Thymus (tissue), 11 donors: ENCODE measurements at regions not wholly inside any gene's neighbourhood (a gene's known extent, or its start where the extent isn't known, plus 50 kb on each side); places are given as distances from the start of the nearest gene placed in this dataset.

Source experiments
- DNase-seq, 9 donors: peaks; one replicate each; pipeline ENCODE4 v3.0.0-alpha.2; 2013; ENCODE audit warnings: low spot score in 9 of 9, low read depth in 6 of 9, missing footprints in 1 of 9
- H3K27ac ChIP-seq, 2 donors: one replicate each; pipeline ENCODE4 v1.5.1; 2013; ENCODE audit warnings: control low read depth in 1 of 2, low read depth in 1 of 2, low read length in 1 of 2, mild to moderate bottlenecking in 1 of 2, moderate library complexity in 1 of 2
- H3K27me3 ChIP-seq, 2 donors: one replicate each; pipeline ENCODE4 v1.5.1; 2013; ENCODE audit warnings: low read length in 1 of 2; ENCODE audit not compliant: control insufficient read depth in 2 of 2, insufficient read depth in 1 of 2
- H3K36me3 ChIP-seq, 2 donors: one replicate each; pipeline ENCODE4 v1.5.1; 2013; ENCODE audit warnings: low read length in 1 of 2, mild to moderate bottlenecking in 1 of 2, moderate library complexity in 1 of 2; ENCODE audit not compliant: control insufficient read depth in 2 of 2, insufficient read depth in 2 of 2
- H3K4me1 ChIP-seq, 2 donors: one replicate each; pipeline ENCODE4 v1.5.1; 2013; ENCODE audit warnings: low read length in 2 of 2; ENCODE audit not compliant: control insufficient read depth in 2 of 2, insufficient read depth in 2 of 2
- H3K4me3 ChIP-seq, 2 donors: one replicate each; pipeline ENCODE4 v1.5.1; 2013; ENCODE audit warnings: low read length in 2 of 2, control low read depth in 1 of 2, mild to moderate bottlenecking in 1 of 2
- H3K9me3 ChIP-seq, 2 donors: one replicate each; pipeline ENCODE4 v1.5.1; 2013; ENCODE audit warnings: low read length in 1 of 2, mild to moderate bottlenecking in 1 of 2; ENCODE audit not compliant: control insufficient read depth in 2 of 2, insufficient read depth in 1 of 2
- WGBS: extraction: QIAGEN DNeasy Blood & Tissue Kit; methylation state at CpG from one replicate; pipeline ENCODE4 v1.1.7; 2013; 5-methylcytosine and 5-hydroxymethylcytosine counted together
- donor health status: healthy.

GRCh38 chr18:47731276-47731675, 199.2 kb downstream of the SMAD2 start:
- WGBS = 82% methylated on average over 5 of the region's 5 CpGs
- no peak overlapping the region for H3K4me3 ChIP-seq
- no peaks in the 10 kb centered on the region for H3K36me3 ChIP-seq
- H3K27me3 ChIP-seq = peaks cover 0 to under 1% of the 10 kb centered on the region in 2 donors
- no peak for DNase-seq
- H3K27ac ChIP-seq = no peak overlapping the region
- H3K4me1 ChIP-seq = no peaks in the 10 kb centered on the region
- no peaks in the 10 kb centered on the region for H3K9me3 ChIP-seq

GRCh38 chr18:47730795-47731194, 199.7 kb downstream of the SMAD2 start:
- Histone ChIP-seq H3K27me3 (no peaks in the 10 kb centered on the region), H3K9me3 (no peaks in the 10 kb centered on the region), H3K36me3 (no peaks in the 10 kb centered on the region), H3K4me1 (no peaks in the 10 kb centered on the region), H3K27ac (no peak overlapping the region), H3K4me3 (no peak overlapping the region)
- DNase-seq = no peak
- WGBS = 83% methylated on average over 5 of the region's 5 CpGs

GRCh38 chr18:47729356-47729755, 201.1 kb downstream of the SMAD2 start:
- no peaks in the 10 kb centered on the region for H3K4me1 ChIP-seq
- 92% methylated on average over 6 of the region's 6 CpGs for WGBS
- no peak overlapping the region for H3K27ac ChIP-seq
- H3K4me3 ChIP-seq = no peak overlapping the region
- no peak for DNase-seq
- H3K27me3 ChIP-seq = no peaks in the 10 kb centered on the region
- no peaks in the 10 kb centered on the region for H3K36me3 ChIP-seq
- H3K9me3 ChIP-seq = no peaks in the 10 kb centered on the region

- Histone ChIP-seq H3K9me3 (no peaks in the 10 kb centered on the region), H3K27me3 (no peaks in the 10 kb centered on the region), H3K27ac (no peak overlapping the region), H3K4me3 (no peak overlapping the region), H3K4me1 (no peaks in the 10 kb centered on the region), H3K36me3 (no peaks in the 10 kb centered on the region)
- no peak for DNase-seq
- 98% methylated on average over 2 of the region's 2 CpGs for WGBS
These were observed 201.5 kb downstream of the SMAD2 start for GRCh38 chr18:47728921-47729320.

- Histone ChIP-seq H3K27ac (no peak overlapping the region), H3K4me1 (no peaks in the 10 kb centered on the region), H3K9me3 (no peaks in the 10 kb centered on the region), H3K27me3 (no peaks in the 10 kb centered on the region), H3K4me3 (no peak overlapping the region), H3K36me3 (no peaks in the 10 kb centered on the region)
- 90% methylated on average over 5 of the region's 5 CpGs for WGBS
- no peak for DNase-seq
These were observed 203.1 kb downstream of the SMAD2 start for GRCh38 chr18:47727409-47727808.

- no peak for DNase-seq
- Histone ChIP-seq H3K4me3 (no peak overlapping the region), H3K27ac (no peak overlapping the region), H3K9me3 (no peaks in the 10 kb centered on the region), H3K36me3 (no peaks in the 10 kb centered on the region), H3K27me3 (no peaks in the 10 kb centered on the region), H3K4me1 (no peaks in the 10 kb centered on the region)
- 44% methylated on average over 1 of the region's 1 CpG for WGBS
These were observed 203.9 kb downstream of the SMAD2 start for GRCh38 chr18:47726550-47726949.

- no peak for DNase-seq
- Histone ChIP-seq H3K27me3 (no peaks in the 10 kb centered on the region), H3K36me3 (no peaks in the 10 kb centered on the region), H3K4me1 (no peaks in the 10 kb centered on the region), H3K4me3 (no peak overlapping the region), H3K9me3 (no peaks in the 10 kb centered on the region), H3K27ac (no peak overlapping the region)
- 96% methylated on average over 3 of the region's 3 CpGs for WGBS
These were observed 204.8 kb downstream of the SMAD2 start for GRCh38 chr18:47725656-47726055.

- Histone ChIP-seq H3K27me3 (no peaks in the 10 kb centered on the region), H3K4me1 (no peaks in the 10 kb centered on the region), H3K27ac (no peak overlapping the region), H3K36me3 (no peaks in the 10 kb centered on the region), H3K9me3 (no peaks in the 10 kb centered on the region), H3K4me3 (no peak overlapping the region)
- 76% methylated on average over 9 of the region's 9 CpGs for WGBS
- no peak for DNase-seq
These were observed 206.1 kb downstream of the SMAD2 start for GRCh38 chr18:47724186-47724975.

GRCh38 chr18:47721876-47722275, 208.6 kb downstream of the SMAD2 start:
- no peak overlapping the region for H3K4me3 ChIP-seq
- H3K9me3 ChIP-seq = no peaks in the 10 kb centered on the region
- H3K36me3 ChIP-seq = no peaks in the 10 kb centered on the region
- H3K27me3 ChIP-seq = no peaks in the 10 kb centered on the region
- WGBS = 91% methylated on average over 16 of the region's 16 CpGs
- H3K27ac ChIP-seq = no peak overlapping the region
- no peak for DNase-seq
- H3K4me1 ChIP-seq = no peaks in the 10 kb centered on the region
